Natural killer cell (primary cell): ENCODE measurements at regions not wholly inside any gene's neighbourhood (a gene's known extent, or its start where the extent isn't known, plus 50 kb on each side); places are given as distances from the start of the nearest gene placed in this dataset.

Experiments
- ATAC-seq, 3 donors: fragments of 150-1000 bp in 2 of 3; fragments of 200-7000 bp in 1 of 3; cut with Tn5 transposase; 1 replicate in 1 of 3; 2 replicates in 2 of 3; pipeline ENCODE4 v1.10.0; 2021; ENCODE audit warnings: mild to moderate bottlenecking in 2 of 3, moderate library complexity in 2 of 3
- DNase-seq, 2 donors: peaks; one replicate each; pipeline versions ENCODE4 v3.0.0 to v3.0.0-alpha.2; 2013 to 2021; ENCODE audit warnings: mixed read lengths in 1 of 2
- H3K27ac ChIP-seq: one replicate; pipeline ENCODE4 v1.5.1; 2013; ENCODE audit warnings: mild to moderate bottlenecking, low read length
- H3K27me3 ChIP-seq: one replicate; pipeline ENCODE4 v1.6.1; 2013; ENCODE audit warnings: low read length; ENCODE audit not compliant: control insufficient read depth, insufficient read depth
- H3K36me3 ChIP-seq: one replicate; pipeline ENCODE4 v1.6.1; 2013; ENCODE audit warnings: low read length; ENCODE audit not compliant: control insufficient read depth, insufficient read depth
- H3K4me1 ChIP-seq: one replicate; pipeline ENCODE4 v1.6.1; 2013; ENCODE audit warnings: low read length; ENCODE audit not compliant: control insufficient read depth, insufficient read depth
- H3K4me3 ChIP-seq: one replicate; pipeline ENCODE4 v1.5.1; 2013; ENCODE audit warnings: low read length
- H3K9me3 ChIP-seq: one replicate; pipeline ENCODE4 v1.6.1; 2013; ENCODE audit warnings: low read length; ENCODE audit not compliant: control insufficient read depth, insufficient read depth
- H3K27ac Mint-ChIP-seq, 2 donors: one replicate each; pipeline ENCODE4 v1.8.0; 2022; ENCODE audit warnings: mild to moderate bottlenecking in 2 of 2, mixed read lengths in 2 of 2, moderate library complexity in 1 of 2
- H3K27me3 Mint-ChIP-seq, 2 donors: one replicate each; pipeline ENCODE4 v1.8.0; 2022; ENCODE audit warnings: low read depth in 2 of 2, mixed read lengths in 2 of 2
- H3K36me3 Mint-ChIP-seq: one replicate; pipeline ENCODE4 v1.8.0; 2022; ENCODE audit warnings: mixed read lengths
- H3K4me1 Mint-ChIP-seq, 2 donors: one replicate each; pipeline ENCODE4 v1.8.0; 2022; ENCODE audit warnings: mixed read lengths in 2 of 2
- H3K4me3 Mint-ChIP-seq: one replicate; pipeline ENCODE4 v1.8.0; 2022; ENCODE audit warnings: mild to moderate bottlenecking, moderate library complexity, mixed read lengths
- H3K9me3 Mint-ChIP-seq, 2 donors: one replicate each; pipeline ENCODE4 v1.8.0; 2022; ENCODE audit warnings: mixed read lengths in 2 of 2
- CTCF ChIP-seq: fragments of 200-600 bp; IDR thresholded peaks from one replicate; pipeline ENCODE4 v1.8.0; 2022; ENCODE audit warnings: antibody characterized with exemption
- WGBS: methylation state at CpG from one replicate; pipeline ENCODE4 v1.1.7; 2013; ENCODE audit warnings: missing lambda C conversion rate; ENCODE audit not compliant: insufficient coverage; 5-methylcytosine and 5-hydroxymethylcytosine counted together
- intact Hi-C: fragments of 100-400 bp; cut with micrococcal nuclease; formaldehyde crosslinking; loops from one replicate; pipeline ENCODE4 v1.14.2; 2022

- intact Hi-C loops, result no loop called here
- Mint-ChIP-seq H3K27me3 (peaks cover 23 to 63% of the 10 kb centered on the region in 2 donors), H3K27ac (no peak overlapping the region), H3K4me3 (no peak overlapping the region), H3K36me3 (no peaks in the 10 kb centered on the region), H3K9me3 (no peaks in the 10 kb centered on the region), H3K4me1 (no peaks in the 10 kb centered on the region)
- Histone ChIP-seq H3K27me3 (peaks cover 10% of the 10 kb centered on the region), H3K36me3 (no peaks in the 10 kb centered on the region), H3K9me3 (no peaks in the 10 kb centered on the region), H3K4me1 (no peaks in the 10 kb centered on the region), H3K4me3 (no peak overlapping the region), H3K27ac (no peak overlapping the region)
- 58% methylated on average over 1 of the region's 1 CpG for WGBS
- TF ChIP-seq CTCF, result no peak
- no peak for ATAC-seq
- no peak for DNase-seq
These were observed 60.4 kb upstream of the WNT4 start for GRCh38 chr1:22203335-22203734.

GRCh38 chr1:22204057-22204840, 61.4 kb upstream of the WNT4 start:
- H3K9me3 Mint-ChIP-seq, result no peaks in the 10 kb centered on the region
- Histone ChIP-seq H3K27ac (no peak overlapping the region), H3K27me3 (peaks cover 15% of the 10 kb centered on the region), H3K4me3 (no peak overlapping the region), H3K36me3 (no peaks in the 10 kb centered on the region), H3K4me1 (no peaks in the 10 kb centered on the region), H3K9me3 (no peaks in the 10 kb centered on the region)
- 87% methylated on average over 11 of the region's 11 CpGs for WGBS
- H3K27ac Mint-ChIP-seq, result no peak overlapping the region
- H3K4me1 Mint-ChIP-seq, result no peaks in the 10 kb centered on the region
- DNase-seq (no peak), ATAC-seq (no peak)
- no peaks in the 10 kb centered on the region for H3K36me3 Mint-ChIP-seq
- H3K4me3 Mint-ChIP-seq, result no peak overlapping the region
- TF ChIP-seq CTCF, result no peak
- intact Hi-C loops, result no loop called here
- peaks cover 32 to 62% of the 10 kb centered on the region in 2 donors for H3K27me3 Mint-ChIP-seq

- Histone ChIP-seq H3K4me1 (no peaks in the 10 kb centered on the region), H3K9me3 (no peaks in the 10 kb centered on the region), H3K27me3 (peaks cover 13% of the 10 kb centered on the region), H3K36me3 (no peaks in the 10 kb centered on the region), H3K27ac (no peak overlapping the region), H3K4me3 (no peak overlapping the region)
- intact Hi-C loops, result no loop called here
- no peaks in the 10 kb centered on the region for H3K36me3 Mint-ChIP-seq
- DNase-seq, result no peak
- H3K4me3 Mint-ChIP-seq, result no peak overlapping the region
- no peaks in the 10 kb centered on the region for H3K9me3 Mint-ChIP-seq
- no peak for TF ChIP-seq CTCF
- no peak overlapping the region for H3K27ac Mint-ChIP-seq
- H3K4me1 Mint-ChIP-seq, result no peaks in the 10 kb centered on the region
- no peak for ATAC-seq
- WGBS, result 75% methylated on average over 14 of the region's 15 CpGs
- peaks cover 37 to 59% of the 10 kb centered on the region in 2 donors for H3K27me3 Mint-ChIP-seq
These were observed 62.4 kb upstream of the WNT4 start for GRCh38 chr1:22204989-22205913.
